Nephron progenitor cell (in vitro differentiated cells): ENCODE measurements at regions not wholly inside any gene's neighbourhood (a gene's known extent, or its start where the extent isn't known, plus 50 kb on each side); places are given as distances from the start of the nearest gene placed in this dataset.

Experiments used
- DNase-seq: peaks from one replicate; pipeline ENCODE4 v3.0.0; 2021
- H3K27ac Mint-ChIP-seq: 2 replicates; pipeline ENCODE4 v1.8.0; 2021; ENCODE audit warnings: mild to moderate bottlenecking, moderate library complexity, mixed read lengths
- H3K27me3 Mint-ChIP-seq: 2 replicates; pipeline ENCODE4 v1.8.0; 2021; ENCODE audit warnings: mild to moderate bottlenecking, low read depth, mixed read lengths; ENCODE audit not compliant: poor library complexity
- H3K36me3 Mint-ChIP-seq: 2 replicates; pipeline ENCODE4 v1.8.0; 2021; ENCODE audit warnings: low read depth, mixed read lengths
- H3K4me1 Mint-ChIP-seq: 2 replicates; pipeline ENCODE4 v1.8.0; 2021; ENCODE audit warnings: mixed read lengths
- H3K4me3 Mint-ChIP-seq: 2 replicates; pipeline ENCODE4 v1.8.0; 2021; ENCODE audit warnings: mild to moderate bottlenecking, moderate library complexity, mixed read lengths
- H3K9me3 Mint-ChIP-seq: 2 replicates; pipeline ENCODE4 v1.8.0; 2021; ENCODE audit warnings: mild to moderate bottlenecking, moderate library complexity, mixed read lengths
- TF ChIP-seq, protein P1 (sequence below): fragments of 200-600 bp; sonication (generic); IDR thresholded peaks from 2 replicates; pipeline ENCODE4 v1.5.0; 2021; ENCODE audit warnings: antibody characterized with exemption

- no peaks in the 10 kb centered on the region for H3K36me3 Mint-ChIP-seq
- no peak overlapping the region for H3K4me3 Mint-ChIP-seq
- H3K27ac Mint-ChIP-seq: no peak overlapping the region
- DNase-seq: no peak
- H3K27me3 Mint-ChIP-seq: peaks cover 10% of the 10 kb centered on the region
- TF ChIP-seq, protein P1, sequence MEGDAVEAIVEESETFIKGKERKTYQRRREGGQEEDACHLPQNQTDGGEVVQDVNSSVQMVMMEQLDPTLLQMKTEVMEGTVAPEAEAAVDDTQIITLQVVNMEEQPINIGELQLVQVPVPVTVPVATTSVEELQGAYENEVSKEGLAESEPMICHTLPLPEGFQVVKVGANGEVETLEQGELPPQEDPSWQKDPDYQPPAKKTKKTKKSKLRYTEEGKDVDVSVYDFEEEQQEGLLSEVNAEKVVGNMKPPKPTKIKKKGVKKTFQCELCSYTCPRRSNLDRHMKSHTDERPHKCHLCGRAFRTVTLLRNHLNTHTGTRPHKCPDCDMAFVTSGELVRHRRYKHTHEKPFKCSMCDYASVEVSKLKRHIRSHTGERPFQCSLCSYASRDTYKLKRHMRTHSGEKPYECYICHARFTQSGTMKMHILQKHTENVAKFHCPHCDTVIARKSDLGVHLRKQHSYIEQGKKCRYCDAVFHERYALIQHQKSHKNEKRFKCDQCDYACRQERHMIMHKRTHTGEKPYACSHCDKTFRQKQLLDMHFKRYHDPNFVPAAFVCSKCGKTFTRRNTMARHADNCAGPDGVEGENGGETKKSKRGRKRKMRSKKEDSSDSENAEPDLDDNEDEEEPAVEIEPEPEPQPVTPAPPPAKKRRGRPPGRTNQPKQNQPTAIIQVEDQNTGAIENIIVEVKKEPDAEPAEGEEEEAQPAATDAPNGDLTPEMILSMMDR: no peak
- H3K4me1 Mint-ChIP-seq: no peaks in the 10 kb centered on the region
- no peaks in the 10 kb centered on the region for H3K9me3 Mint-ChIP-seq
Observed at GRCh38 chr15:94626949-94627348, 395.6 kb downstream of the MCTP2 start.

DNA sequence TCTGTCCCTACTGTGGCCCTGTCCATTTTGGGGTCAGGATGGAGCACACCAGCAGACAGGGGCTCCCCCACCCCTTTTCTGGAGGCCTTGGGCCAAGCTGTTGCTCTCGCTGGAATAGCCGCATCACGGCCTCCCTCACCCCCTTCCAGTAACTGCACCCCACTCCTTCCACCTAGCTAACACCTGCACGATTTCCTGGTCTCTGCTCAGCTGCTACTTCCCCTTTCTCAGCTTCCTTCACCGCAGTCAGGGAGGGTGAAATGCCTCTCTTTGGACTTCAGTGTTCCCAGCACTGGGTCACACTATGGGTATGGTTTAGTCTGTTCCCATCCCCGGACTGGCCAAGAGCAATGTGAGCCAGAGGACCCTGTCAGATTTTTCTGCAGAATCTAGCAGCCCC is 400.2 kb downstream of the MCTP2 start:
- H3K4me3 Mint-ChIP-seq: no peak overlapping the region
- H3K27me3 Mint-ChIP-seq: peaks cover 13% of the 10 kb centered on the region
- H3K9me3 Mint-ChIP-seq: no peaks in the 10 kb centered on the region
- no peak for DNase-seq
- TF ChIP-seq, protein P1: no peak
- no peaks in the 10 kb centered on the region for H3K36me3 Mint-ChIP-seq
- H3K4me1 Mint-ChIP-seq: no peaks in the 10 kb centered on the region
- H3K27ac Mint-ChIP-seq: no peak overlapping the region

DNA sequence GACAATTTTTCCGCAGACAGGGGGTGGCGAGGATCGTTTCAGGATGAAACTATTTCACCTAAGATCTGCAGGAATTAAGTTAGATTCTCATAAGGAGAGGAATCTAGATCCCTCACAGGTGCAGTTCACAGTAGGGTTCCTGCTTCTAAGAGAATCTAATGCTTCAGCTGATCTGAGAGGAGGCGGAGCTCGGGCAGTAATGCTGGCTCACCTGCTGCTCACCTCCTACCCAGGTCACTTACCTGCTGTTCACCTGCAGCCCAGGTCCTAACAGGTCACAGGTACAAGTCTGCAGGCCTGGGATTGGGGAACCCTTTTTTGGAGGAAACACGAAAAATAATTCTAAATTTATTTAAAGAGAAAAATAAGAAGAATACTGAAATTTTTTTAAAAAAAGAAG is 406.8 kb downstream of the MCTP2 start:
- DNase-seq: no peak
- H3K9me3 Mint-ChIP-seq: no peaks in the 10 kb centered on the region
- peaks cover 3% of the 10 kb centered on the region for H3K27me3 Mint-ChIP-seq
- no peaks in the 10 kb centered on the region for H3K4me1 Mint-ChIP-seq
- H3K36me3 Mint-ChIP-seq: no peaks in the 10 kb centered on the region
- H3K4me3 Mint-ChIP-seq: no peak overlapping the region
- TF ChIP-seq, protein P1: no peak
- H3K27ac Mint-ChIP-seq: no peak overlapping the region

DNA sequence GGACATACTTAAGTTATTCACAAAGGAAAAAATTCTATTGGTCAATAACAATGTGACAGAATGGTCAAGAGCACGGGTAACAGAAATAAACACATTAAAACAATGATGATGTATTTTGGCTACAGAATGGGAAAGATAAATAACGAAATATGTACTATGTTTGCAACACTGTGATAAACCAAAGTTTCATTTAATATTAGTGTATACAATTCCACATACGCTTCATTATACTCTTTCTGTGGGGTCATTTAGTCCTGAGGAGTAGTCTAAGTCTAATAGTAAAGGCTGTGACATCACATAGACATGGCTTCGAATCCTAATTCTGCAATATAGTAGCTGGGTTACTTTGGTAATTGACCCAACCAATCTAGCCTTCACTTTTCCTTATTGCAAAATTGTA is 408.3 kb downstream of the MCTP2 start:
- Mint-ChIP-seq H3K36me3 (no peaks in the 10 kb centered on the region), H3K27ac (no peak overlapping the region)
- TF ChIP-seq, protein P1: no peak

DNA sequence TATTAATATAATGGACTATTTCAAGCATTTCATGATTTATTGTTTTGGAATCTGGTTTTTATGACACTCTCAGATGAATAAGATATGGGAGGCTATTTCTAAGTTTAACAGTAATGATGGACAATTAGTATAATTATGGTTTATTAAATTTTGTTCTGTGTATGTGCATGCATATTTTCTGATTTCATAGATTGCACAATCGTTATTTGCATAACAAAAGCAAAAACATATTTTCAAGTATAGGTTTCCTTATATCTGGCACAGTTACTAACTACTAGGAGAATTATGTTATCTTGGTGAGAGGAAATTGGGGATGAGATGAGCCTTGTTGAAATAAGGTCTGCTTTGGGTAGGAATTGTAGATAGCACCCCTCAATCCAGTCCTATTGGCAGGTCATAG is 413.1 kb downstream of the MCTP2 start:
- Mint-ChIP-seq H3K9me3 (no peaks in the 10 kb centered on the region), H3K4me1 (no peaks in the 10 kb centered on the region), H3K27ac (no peak overlapping the region), H3K27me3 (peaks cover 6% of the 10 kb centered on the region), H3K36me3 (no peaks in the 10 kb centered on the region), H3K4me3 (no peak overlapping the region)
- DNase-seq: no peak
- TF ChIP-seq, protein P1: no peak

More for the DNA sequence above, 408.3 kb downstream of the MCTP2 start:
- Mint-ChIP-seq H3K4me3 (no peak overlapping the region), H3K9me3 (no peaks in the 10 kb centered on the region), H3K27me3 (no peaks in the 10 kb centered on the region), H3K4me1 (no peaks in the 10 kb centered on the region)
- DNase-seq: no peak

DNA sequence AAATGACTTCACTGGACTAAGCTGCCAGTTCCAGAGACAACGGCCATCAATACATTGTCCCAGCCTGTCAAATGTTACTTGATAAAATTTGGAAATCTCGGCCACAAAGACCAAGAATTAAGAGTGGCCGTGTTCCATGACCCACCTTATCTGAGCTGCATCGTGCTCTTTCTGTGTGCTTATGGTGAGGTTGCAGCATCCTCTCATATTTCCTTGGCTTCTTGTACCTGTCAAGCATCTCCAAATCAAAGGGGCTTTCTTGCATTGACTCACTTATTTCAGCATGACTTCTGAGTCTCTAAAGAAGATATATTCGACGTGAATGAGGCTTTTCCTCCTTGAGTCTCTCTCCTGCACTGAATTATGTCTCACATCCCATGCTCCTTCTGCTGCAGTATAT is 421.7 kb downstream of the MCTP2 start:
- DNase-seq: no peak
- H3K27me3 Mint-ChIP-seq: peaks cover 10% of the 10 kb centered on the region
- peaks cover 6% of the 10 kb centered on the region for H3K4me1 Mint-ChIP-seq
- H3K27ac Mint-ChIP-seq: no peak overlapping the region
- TF ChIP-seq, protein P1: no peak
- H3K36me3 Mint-ChIP-seq: no peaks in the 10 kb centered on the region
- no peaks in the 10 kb centered on the region for H3K9me3 Mint-ChIP-seq
- no peak overlapping the region for H3K4me3 Mint-ChIP-seq
